NB4 (cell line): ENCODE measurements at regions not wholly inside any gene's neighbourhood (a gene's known extent, or its start where the extent isn't known, plus 50 kb on each side); places are given as distances from the start of the nearest gene placed in this dataset.

Experiments
- DNase-seq: peaks from one replicate; pipeline ENCODE4 v3.0.0; 2010; ENCODE audit warnings: low read depth
- H3K4me3 ChIP-seq: one replicate; pipeline ENCODE4 v1.5.1; 2011; ENCODE audit warnings: mild to moderate bottlenecking, low read depth, low read length, moderate library complexity
- MYC ChIP-seq: IDR thresholded peaks from 2 replicates; pipeline ENCODE4 v1.6.1; 2011; ENCODE audit warnings: low read depth, low read length
- POLR2A ChIP-seq: IDR thresholded peaks from 2 replicates; pipeline ENCODE4 v1.6.1; 2011; ENCODE audit warnings: mild to moderate bottlenecking; ENCODE audit not compliant: insufficient read length; ENCODE audit errors: extremely low read depth
- TF ChIP-seq, protein P1 (sequence below): IDR thresholded peaks from 2 replicates; pipeline ENCODE4 v1.6.1; 2011; ENCODE audit warnings: low read depth, low read length
- TF ChIP-seq, protein P2 (sequence below): IDR thresholded peaks from one replicate; pipeline ENCODE4 v1.5.1; 2012; ENCODE audit warnings: low read depth, low read length

DNA sequence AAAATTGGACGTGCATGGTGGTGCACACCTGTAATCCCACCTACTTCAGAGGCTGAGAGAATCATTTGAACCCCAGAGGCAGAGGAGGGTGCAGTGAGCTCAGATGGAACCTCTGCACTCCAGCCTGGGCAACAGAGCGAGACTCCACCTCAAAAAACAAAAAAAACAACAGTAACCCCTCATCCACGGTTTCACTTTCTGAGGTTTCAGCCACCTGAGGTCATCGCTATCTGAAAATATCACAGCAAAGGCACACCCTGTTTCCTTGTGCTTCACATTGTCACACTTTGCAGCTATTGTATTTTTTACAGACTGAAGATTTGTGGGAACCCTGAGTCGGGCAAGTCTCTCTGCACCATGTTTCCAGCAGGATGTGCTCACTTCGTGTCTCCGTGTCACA is 54.1 kb upstream of the FOXQ1 start:
- DNase-seq = no peak
- TF ChIP-seq, protein P1, sequence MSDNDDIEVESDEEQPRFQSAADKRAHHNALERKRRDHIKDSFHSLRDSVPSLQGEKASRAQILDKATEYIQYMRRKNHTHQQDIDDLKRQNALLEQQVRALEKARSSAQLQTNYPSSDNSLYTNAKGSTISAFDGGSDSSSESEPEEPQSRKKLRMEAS = no peak
- TF ChIP-seq, protein P2, sequence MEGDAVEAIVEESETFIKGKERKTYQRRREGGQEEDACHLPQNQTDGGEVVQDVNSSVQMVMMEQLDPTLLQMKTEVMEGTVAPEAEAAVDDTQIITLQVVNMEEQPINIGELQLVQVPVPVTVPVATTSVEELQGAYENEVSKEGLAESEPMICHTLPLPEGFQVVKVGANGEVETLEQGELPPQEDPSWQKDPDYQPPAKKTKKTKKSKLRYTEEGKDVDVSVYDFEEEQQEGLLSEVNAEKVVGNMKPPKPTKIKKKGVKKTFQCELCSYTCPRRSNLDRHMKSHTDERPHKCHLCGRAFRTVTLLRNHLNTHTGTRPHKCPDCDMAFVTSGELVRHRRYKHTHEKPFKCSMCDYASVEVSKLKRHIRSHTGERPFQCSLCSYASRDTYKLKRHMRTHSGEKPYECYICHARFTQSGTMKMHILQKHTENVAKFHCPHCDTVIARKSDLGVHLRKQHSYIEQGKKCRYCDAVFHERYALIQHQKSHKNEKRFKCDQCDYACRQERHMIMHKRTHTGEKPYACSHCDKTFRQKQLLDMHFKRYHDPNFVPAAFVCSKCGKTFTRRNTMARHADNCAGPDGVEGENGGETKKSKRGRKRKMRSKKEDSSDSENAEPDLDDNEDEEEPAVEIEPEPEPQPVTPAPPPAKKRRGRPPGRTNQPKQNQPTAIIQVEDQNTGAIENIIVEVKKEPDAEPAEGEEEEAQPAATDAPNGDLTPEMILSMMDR = no peak
- TF ChIP-seq POLR2A (no peak), MYC (no peak)
- no peak overlapping the region for H3K4me3 ChIP-seq

DNA sequence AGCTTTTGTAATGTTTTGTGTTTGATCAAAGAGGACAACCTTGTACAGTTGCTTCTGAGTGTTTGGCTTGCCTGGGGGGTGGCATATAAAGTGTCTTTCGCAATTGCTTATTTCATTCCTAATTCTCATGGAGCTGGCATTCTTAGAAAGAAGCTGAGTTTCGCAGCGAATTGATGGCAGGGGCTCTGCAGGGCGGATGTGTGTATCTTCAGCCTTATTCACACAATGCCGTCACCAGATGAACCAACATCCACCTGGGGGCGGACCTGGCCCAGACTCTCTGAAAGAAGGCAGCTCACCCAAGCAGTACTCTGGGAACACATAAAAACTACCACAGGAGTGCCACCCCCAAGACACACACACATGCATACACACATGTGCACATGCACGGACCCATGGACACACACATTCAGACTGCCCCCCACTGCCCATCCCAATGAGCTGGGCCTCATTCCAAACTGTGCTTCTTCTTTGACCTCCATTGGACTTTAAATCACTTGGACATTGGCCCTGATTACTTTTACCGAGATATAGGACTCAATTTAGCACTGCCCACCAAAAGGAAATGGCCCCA is 55.4 kb upstream of the FOXQ1 start:
- TF ChIP-seq POLR2A (no peak), MYC (no peak)
- TF ChIP-seq, protein P2 = no peak
- TF ChIP-seq, protein P1 = no peak
- no peak overlapping the region for H3K4me3 ChIP-seq
- DNase-seq = no peak

DNA sequence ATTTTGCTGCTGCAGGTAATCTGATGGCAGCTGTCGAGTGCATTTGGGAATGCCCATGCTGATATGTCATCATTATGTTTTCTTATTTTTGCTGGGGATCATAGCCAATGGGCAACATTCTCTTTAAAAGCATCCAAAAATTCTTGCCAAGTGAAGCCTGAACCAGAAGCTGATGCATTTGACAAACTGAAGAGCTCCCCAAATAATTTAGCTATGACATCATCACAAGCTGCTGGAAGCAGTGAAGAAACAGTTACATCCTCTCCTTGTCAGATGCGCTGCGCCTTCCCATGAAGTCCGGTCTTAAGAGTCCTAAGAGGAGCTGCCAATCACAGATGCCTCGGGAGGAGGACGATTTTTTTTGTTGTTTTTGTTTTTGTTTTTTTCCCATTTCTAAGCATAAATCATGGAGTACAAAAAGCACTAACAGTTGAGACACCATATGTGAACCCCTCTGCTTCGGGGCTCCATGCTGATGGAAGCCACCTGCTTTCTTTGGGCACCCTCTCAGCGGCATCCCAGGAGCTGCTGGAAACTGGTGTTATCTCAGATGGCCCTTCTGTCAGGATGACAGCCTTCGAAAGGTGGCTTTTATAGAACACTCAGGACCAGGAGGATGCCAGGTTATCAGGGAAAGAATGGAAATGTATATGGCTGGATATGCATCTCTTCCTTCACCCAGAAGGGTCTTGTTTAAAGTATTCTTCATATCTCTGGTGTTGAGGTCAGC is 56.1 kb upstream of the FOXQ1 start:
- no peak for DNase-seq
- H3K4me3 ChIP-seq = no peak overlapping the region
- TF ChIP-seq POLR2A = no peak
- TF ChIP-seq, protein P1 = no peak
- TF ChIP-seq, protein P2 = no peak
- TF ChIP-seq MYC = no peak

DNA sequence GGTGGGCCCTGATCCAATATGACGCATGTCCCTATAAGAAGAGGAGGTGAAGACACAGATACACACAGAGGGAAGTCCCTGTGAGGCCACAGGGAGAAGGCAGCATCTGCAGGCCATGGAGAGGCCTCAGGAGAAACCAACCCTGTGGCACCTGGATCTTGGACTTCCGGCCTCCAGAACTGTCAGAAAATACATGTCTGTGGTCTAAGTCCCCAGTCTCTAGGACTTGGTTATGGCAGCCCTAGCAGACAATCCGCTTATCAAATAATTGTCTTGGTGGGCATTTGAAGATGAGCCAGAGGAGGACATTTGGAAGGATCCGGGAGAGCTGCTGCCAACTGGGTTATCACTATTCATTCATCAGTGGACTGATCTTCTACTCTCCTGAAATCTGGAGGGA is 57.6 kb upstream of the FOXQ1 start:
- no peak for DNase-seq
- no peak overlapping the region for H3K4me3 ChIP-seq
- TF ChIP-seq POLR2A (no peak), MYC (no peak)
- TF ChIP-seq, protein P2 = no peak
- TF ChIP-seq, protein P1 = no peak

DNA sequence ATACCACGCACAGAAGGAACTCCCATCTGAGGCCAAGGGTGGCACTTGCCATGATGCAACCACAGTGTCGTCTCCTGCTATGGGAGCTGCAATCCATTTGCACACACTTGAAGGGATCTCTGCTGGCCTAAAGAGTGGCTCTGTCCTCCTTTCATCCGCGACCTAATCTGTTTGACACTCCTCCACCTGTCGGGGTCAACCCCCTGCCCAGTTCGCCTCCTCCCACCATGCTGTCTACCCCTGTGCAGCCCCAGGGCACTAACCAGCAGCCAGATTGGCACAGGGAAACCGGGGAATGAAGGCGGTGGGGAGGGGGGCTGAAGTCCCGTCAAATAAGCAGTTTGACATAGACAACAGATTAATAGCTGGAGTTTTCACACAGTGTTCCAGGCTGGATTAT is 58.1 kb upstream of the FOXQ1 start:
- TF ChIP-seq, protein P1 = no peak
- no peak for TF ChIP-seq POLR2A
- TF ChIP-seq MYC = no peak
- TF ChIP-seq, protein P2 = no peak
- no peak for DNase-seq
- H3K4me3 ChIP-seq = no peak overlapping the region
